SH-SY5Y (cell line): ENCODE measurements at regions not wholly inside any gene's neighbourhood (a gene's known extent, or its start where the extent isn't known, plus 50 kb on each side); places are given as distances from the start of the nearest gene placed in this dataset.

Source experiments
- GATA2 ChIP-seq: IDR thresholded peaks from 2 replicates; pipeline ENCODE4 v1.6.1; 2011; ENCODE audit warnings: mild to moderate bottlenecking, low read depth, low read length
- GATA3 ChIP-seq: IDR thresholded peaks from 2 replicates; pipeline ENCODE4 v1.6.1; 2011; ENCODE audit warnings: low read depth, mild to moderate bottlenecking, low read length, moderate library complexity

GRCh38 chr16:5838071-5838470, 740.5 kb upstream of the EEF2KMT start:
- TF ChIP-seq GATA3 (no peak), GATA2 (no peak)

GRCh38 chr16:5837007-5837670, 739.5 kb upstream of the EEF2KMT start:
- TF ChIP-seq GATA2: no peak

- TF ChIP-seq GATA2: no peak
- TF ChIP-seq GATA3: no peak
Measured at GRCh38 chr16:5835876-5836275, 738.3 kb upstream of the EEF2KMT start.

GRCh38 chr16:5826332-5826731, 728.7 kb upstream of the EEF2KMT start:
- TF ChIP-seq GATA3: no peak
- no peak for TF ChIP-seq GATA2

- TF ChIP-seq GATA2 (no peak), GATA3 (no peak)
Measured at GRCh38 chr16:5820472-5820871, 722.9 kb upstream of the EEF2KMT start.

GRCh38 chr16:5815570-5816237, 718.1 kb upstream of the EEF2KMT start:
- TF ChIP-seq GATA2: no peak

GRCh38 chr16:5801396-5801795, 703.8 kb upstream of the EEF2KMT start:
- TF ChIP-seq GATA2: no peak
- TF ChIP-seq GATA3: no peak

GRCh38 chr16:5793556-5793955, 696.0 kb upstream of the EEF2KMT start:
- no peak for TF ChIP-seq GATA3
- no peak for TF ChIP-seq GATA2

GRCh38 chr16:5791011-5791657, 693.5 kb upstream of the EEF2KMT start:
- no peak for TF ChIP-seq GATA3
- no peak for TF ChIP-seq GATA2

GRCh38 chr16:5790512-5790911, 692.9 kb upstream of the EEF2KMT start:
- TF ChIP-seq GATA2 (no peak), GATA3 (no peak)

- TF ChIP-seq GATA3 (no peak), GATA2 (no peak)
Measured at GRCh38 chr16:5789033-5789432, 691.4 kb upstream of the EEF2KMT start.

- TF ChIP-seq GATA3: no peak
- no peak for TF ChIP-seq GATA2
Measured at GRCh38 chr16:5781436-5781835, 683.8 kb upstream of the EEF2KMT start.

- TF ChIP-seq GATA2 (no peak), GATA3 (no peak)
Measured at GRCh38 chr16:5776876-5777275, 679.3 kb upstream of the EEF2KMT start.

GRCh38 chr16:5775916-5776315, 678.3 kb upstream of the EEF2KMT start:
- no peak for TF ChIP-seq GATA2
- no peak for TF ChIP-seq GATA3

- TF ChIP-seq GATA2: no peak
- TF ChIP-seq GATA3: no peak
Measured at GRCh38 chr16:5770118-5770517, 672.5 kb upstream of the EEF2KMT start.
